Esophagus squamous epithelium (tissue), 4 donors: ENCODE measurements at regions not wholly inside any gene's neighbourhood (a gene's known extent, or its start where the extent isn't known, plus 50 kb on each side); places are given as distances from the start of the nearest gene placed in this dataset.

Experiments used
- POLR2A ChIP-seq, 4 donors: fragments of 450-650 bp; IDR thresholded peaks; one replicate each; pipeline ENCODE4 v1.6.1; 2017; ENCODE audit warnings: antibody characterized with exemption in 4 of 4, mild to moderate bottlenecking in 4 of 4, moderate library complexity in 3 of 4
- TF ChIP-seq, protein P1 (sequence below), 6 experiments: fragments of 450-650 bp in 4 of 6; fragments of 200-600 bp in 2 of 6; sonication (generic) in 2 of 6; IDR thresholded peaks; one replicate each; pipeline ENCODE4 v1.5.1; 2016 to 2019; ENCODE audit warnings: antibody characterized with exemption in 6 of 6, mild to moderate bottlenecking in 4 of 6, moderate library complexity in 4 of 6

DNA sequence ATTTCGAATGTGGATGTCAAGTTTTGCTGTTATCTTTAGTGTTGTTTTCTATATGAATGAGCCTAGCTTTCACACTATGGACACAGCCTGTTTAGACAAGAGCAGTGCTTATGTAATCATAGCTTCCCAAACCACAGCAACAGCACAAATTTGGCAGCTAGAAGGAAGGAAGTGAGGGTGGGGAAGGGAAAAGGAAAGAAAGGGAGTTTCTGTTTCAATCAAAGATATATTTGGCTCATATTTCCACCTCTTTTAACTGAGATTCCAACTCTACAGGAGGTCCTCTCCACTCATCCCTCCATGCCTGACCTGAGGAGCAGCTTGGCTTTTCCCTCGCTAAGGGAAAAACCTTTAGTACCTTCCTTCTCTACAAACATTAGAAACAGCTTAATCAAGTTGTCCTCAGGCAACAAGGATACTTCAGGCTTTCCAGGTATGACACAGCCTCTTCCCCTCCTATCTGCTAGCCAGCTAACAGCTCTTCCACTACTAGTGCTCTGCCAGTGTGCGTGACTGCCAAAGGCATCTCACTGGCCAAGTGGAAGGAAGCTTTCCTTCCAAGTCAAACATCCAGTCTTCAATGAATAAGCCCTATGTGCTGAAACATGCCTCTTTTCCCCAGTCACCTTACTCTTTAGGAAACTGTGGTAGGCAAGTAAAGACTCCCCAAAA, 268.6 kb upstream of the PTGER4 start:
- TF ChIP-seq, protein P1, sequence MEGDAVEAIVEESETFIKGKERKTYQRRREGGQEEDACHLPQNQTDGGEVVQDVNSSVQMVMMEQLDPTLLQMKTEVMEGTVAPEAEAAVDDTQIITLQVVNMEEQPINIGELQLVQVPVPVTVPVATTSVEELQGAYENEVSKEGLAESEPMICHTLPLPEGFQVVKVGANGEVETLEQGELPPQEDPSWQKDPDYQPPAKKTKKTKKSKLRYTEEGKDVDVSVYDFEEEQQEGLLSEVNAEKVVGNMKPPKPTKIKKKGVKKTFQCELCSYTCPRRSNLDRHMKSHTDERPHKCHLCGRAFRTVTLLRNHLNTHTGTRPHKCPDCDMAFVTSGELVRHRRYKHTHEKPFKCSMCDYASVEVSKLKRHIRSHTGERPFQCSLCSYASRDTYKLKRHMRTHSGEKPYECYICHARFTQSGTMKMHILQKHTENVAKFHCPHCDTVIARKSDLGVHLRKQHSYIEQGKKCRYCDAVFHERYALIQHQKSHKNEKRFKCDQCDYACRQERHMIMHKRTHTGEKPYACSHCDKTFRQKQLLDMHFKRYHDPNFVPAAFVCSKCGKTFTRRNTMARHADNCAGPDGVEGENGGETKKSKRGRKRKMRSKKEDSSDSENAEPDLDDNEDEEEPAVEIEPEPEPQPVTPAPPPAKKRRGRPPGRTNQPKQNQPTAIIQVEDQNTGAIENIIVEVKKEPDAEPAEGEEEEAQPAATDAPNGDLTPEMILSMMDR (IDR thresholded peaks at IDR 0.05), result no peak
- no peak for TF ChIP-seq POLR2A (IDR thresholded peaks at IDR 0.05)
